ENCODE measurements at regions not wholly inside any gene's neighbourhood (a gene's known extent, or its start where the extent isn't known, plus 50 kb on each side); places are given as distances from the start of the nearest gene placed in this dataset.
A peak's percentile ranks its signal among the peaks of the same experiment; 100 is the strongest.

DNA sequence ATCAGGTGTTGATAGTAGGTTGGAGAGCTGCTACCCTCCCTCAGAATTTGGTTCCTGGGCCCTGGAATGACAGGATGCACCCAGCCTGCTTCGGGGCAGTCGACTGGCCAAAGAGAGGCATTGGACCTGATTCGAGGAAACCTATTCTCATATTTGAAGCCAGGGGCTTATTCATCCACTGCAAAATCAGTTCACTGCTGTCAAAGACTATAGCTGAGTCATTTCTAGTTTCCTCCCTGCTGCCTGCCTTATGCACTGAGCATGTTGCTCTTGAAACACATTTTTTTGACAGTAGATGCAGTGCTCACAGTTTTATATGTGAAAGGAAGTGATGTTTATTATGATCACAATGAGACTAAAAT lies 565.4 kb downstream of the ETS1 start:
- TF ChIP-seq, protein P1, sequence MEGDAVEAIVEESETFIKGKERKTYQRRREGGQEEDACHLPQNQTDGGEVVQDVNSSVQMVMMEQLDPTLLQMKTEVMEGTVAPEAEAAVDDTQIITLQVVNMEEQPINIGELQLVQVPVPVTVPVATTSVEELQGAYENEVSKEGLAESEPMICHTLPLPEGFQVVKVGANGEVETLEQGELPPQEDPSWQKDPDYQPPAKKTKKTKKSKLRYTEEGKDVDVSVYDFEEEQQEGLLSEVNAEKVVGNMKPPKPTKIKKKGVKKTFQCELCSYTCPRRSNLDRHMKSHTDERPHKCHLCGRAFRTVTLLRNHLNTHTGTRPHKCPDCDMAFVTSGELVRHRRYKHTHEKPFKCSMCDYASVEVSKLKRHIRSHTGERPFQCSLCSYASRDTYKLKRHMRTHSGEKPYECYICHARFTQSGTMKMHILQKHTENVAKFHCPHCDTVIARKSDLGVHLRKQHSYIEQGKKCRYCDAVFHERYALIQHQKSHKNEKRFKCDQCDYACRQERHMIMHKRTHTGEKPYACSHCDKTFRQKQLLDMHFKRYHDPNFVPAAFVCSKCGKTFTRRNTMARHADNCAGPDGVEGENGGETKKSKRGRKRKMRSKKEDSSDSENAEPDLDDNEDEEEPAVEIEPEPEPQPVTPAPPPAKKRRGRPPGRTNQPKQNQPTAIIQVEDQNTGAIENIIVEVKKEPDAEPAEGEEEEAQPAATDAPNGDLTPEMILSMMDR (IDR thresholded peaks at IDR 0.05), result 0 out of 2 replicates have a peak, but pooled peaks have one; percentile 14
- TF ChIP-seq ZBTB33 (IDR thresholded peaks at IDR 0.05; ENCODE audit: borderline replicate concordance, low read depth), result no peak
- TF ChIP-seq REST (IDR thresholded peaks at IDR 0.05; ENCODE audit: low read depth, low read length), result no peak

All from SK-N-SH (cell line).